Endothelial cell of umbilical vein (primary cell): ENCODE measurements at regions not wholly inside any gene's neighbourhood (a gene's known extent, or its start where the extent isn't known, plus 50 kb on each side); places are given as distances from the start of the nearest gene placed in this dataset.

Experiments
- BruUV-seq: library from RNA; stranded (reverse); fragments of 400-500 nt; replicated peaks from 2 replicates; lab custom pipeline; 2021; lab: Mats Ljungman, UMichigan
- CTCF ChIA-PET: fragments of 300-600, 350-600 bp; sonication (Branson Sonifier 250); formaldehyde crosslinking; loops from one replicate; lab custom pipeline; 2021; ENCODE audit warnings: antibody characterized with exemption, inconsistent platforms; lab: Charles Lee
- POLR2A ChIA-PET: fragments of 300-600, 350-600 bp; sonication (Branson Sonifier 250); formaldehyde crosslinking; loops from one replicate; lab custom pipeline; 2021; ENCODE audit warnings: antibody characterized with exemption, inconsistent platforms; lab: Charles Lee
- DNase-seq: peaks from one replicate; pipeline ENCODE4 v3.0.0-alpha.2; 2011; ENCODE audit warnings: low read depth, low spot score
- FAIRE-seq: peaks from 2 replicates; lab custom pipeline; 2011; peaks lifted over from hg19 to GRCh38; lab: Jason Lieb, UNC
- H2AFZ ChIP-seq: 2 replicates; pipeline ENCODE4 v1.6.0; 2012; ENCODE audit warnings: low read depth, low read length, control low read depth, inconsistent platforms
- H3K27ac ChIP-seq: 2 replicates; pipeline ENCODE4 v1.5.1; 2011; ENCODE audit warnings: low read depth, mild to moderate bottlenecking, control low read depth, low read length, moderate library complexity; ENCODE audit not compliant: insufficient read depth
- H3K27me3 ChIP-seq, 2 experiments: 2 replicates each; pipeline versions ENCODE4 v1.6.0 to v1.6.1; 2011; ENCODE audit warnings: low read length in 2 of 2, mixed read lengths in 1 of 2; ENCODE audit not compliant: control insufficient read depth in 2 of 2, insufficient read depth in 2 of 2
- H3K36me3 ChIP-seq, 2 experiments: 2 replicates in 1 of 2; 3 replicates in 1 of 2; pipeline ENCODE4 v1.5.1; 2011; ENCODE audit warnings: low read length in 2 of 2, mild to moderate bottlenecking in 1 of 2, moderate library complexity in 1 of 2; ENCODE audit not compliant: control insufficient read depth in 2 of 2, insufficient read depth in 2 of 2; ENCODE audit errors: extremely low read depth in 1 of 2
- H3K4me1 ChIP-seq: 3 replicates; pipeline ENCODE4 v1.5.1; 2011; ENCODE audit warnings: mild to moderate bottlenecking, low read length; ENCODE audit not compliant: control insufficient read depth, insufficient read depth; ENCODE audit errors: extremely low read depth
- H3K4me2 ChIP-seq: 2 replicates; pipeline ENCODE4 v1.6.1; 2011; ENCODE audit warnings: low read length, control low read depth, mixed read lengths; ENCODE audit not compliant: insufficient read depth
- H3K4me3 ChIP-seq, 3 experiments: fragments of 200-600 bp in 1 of 3; sonication (generic), shearing (Covaris generic) in 1 of 3; replicated peaks in 1 of 3; 2 replicates each; pipeline ENCODE4 v1.5.1; 2011 to 2016; ENCODE audit warnings: control low read depth in 3 of 3, low read length in 3 of 3, mild to moderate bottlenecking in 2 of 3, inconsistent platforms in 1 of 3, low read depth in 1 of 3, moderate library complexity in 1 of 3; ENCODE audit not compliant: insufficient read depth in 1 of 3
- H3K79me2 ChIP-seq: 2 replicates; pipeline ENCODE4 v1.6.0; 2012; ENCODE audit warnings: low read length, inconsistent platforms; ENCODE audit not compliant: control insufficient read depth, insufficient read depth
- H3K9ac ChIP-seq: replicated peaks from 2 replicates; pipeline ENCODE3; 2011; ENCODE audit warnings: low read length, control low read depth; ENCODE audit not compliant: insufficient read depth; ENCODE audit errors: extremely low read depth
- H3K9me1 ChIP-seq: replicated peaks from 3 replicates; pipeline ENCODE4 v1.6.0; 2011; ENCODE audit warnings: mild to moderate bottlenecking, low read length; ENCODE audit not compliant: control insufficient read depth, insufficient read depth; ENCODE audit errors: extremely low read depth
- H3K9me3 ChIP-seq: replicated peaks from 2 replicates; pipeline ENCODE4 v1.5.1; 2012; ENCODE audit warnings: low read length, inconsistent platforms; ENCODE audit not compliant: control insufficient read depth, insufficient read depth
- H4K20me1 ChIP-seq: replicated peaks from 2 replicates; pipeline ENCODE3; 2011; ENCODE audit warnings: mild to moderate bottlenecking, low read length; ENCODE audit not compliant: control insufficient read depth, insufficient read depth; ENCODE audit errors: extremely low read depth
- EZH2 ChIP-seq: IDR thresholded peaks from 2 replicates; pipeline ENCODE4 v1.6.1; 2012; ENCODE audit warnings: borderline replicate concordance, low read depth, mild to moderate bottlenecking, moderate library complexity, low read length, inconsistent platforms; ENCODE audit not compliant: severe bottlenecking
- FOS ChIP-seq: IDR thresholded peaks from 2 replicates; pipeline ENCODE4 v1.6.1; 2011; ENCODE audit warnings: mild to moderate bottlenecking, low read length, moderate library complexity, borderline replicate concordance; ENCODE audit not compliant: insufficient read depth
- GATA2 ChIP-seq: IDR thresholded peaks from 2 replicates; pipeline ENCODE4 v1.7.0; 2011; ENCODE audit warnings: low read depth, mild to moderate bottlenecking, moderate library complexity, mixed read lengths, low read length; ENCODE audit not compliant: insufficient read length, insufficient read depth
- JUN ChIP-seq: IDR thresholded peaks from 2 replicates; pipeline ENCODE4 v1.6.1; 2011; ENCODE audit warnings: borderline replicate concordance, low read depth; ENCODE audit not compliant: insufficient read length, insufficient read depth
- MYC ChIP-seq: IDR thresholded peaks from one replicate; pipeline ENCODE4 v1.6.1; 2011; ENCODE audit warnings: mild to moderate bottlenecking, low read depth, low read length
- POLR2A ChIP-seq: IDR thresholded peaks from 2 replicates; pipeline ENCODE4 v1.6.1; 2012; ENCODE audit warnings: low read depth, mild to moderate bottlenecking, control low read depth, low read length
- POLR2AphosphoS5 ChIP-seq: IDR thresholded peaks from 2 replicates; pipeline ENCODE4 v1.6.1; 2012; ENCODE audit warnings: low read depth, mild to moderate bottlenecking, control low read depth, low read length, moderate library complexity; ENCODE audit not compliant: insufficient read depth
- dilution Hi-C: fragments of 300-500 bp; cut with MboI; formaldehyde crosslinking; loops from one replicate; pipeline ENCODE4 v1.15.0; 2019; ENCODE audit warnings: low sequenced_read_pairs; ENCODE audit not compliant: extremely low pct_ligation_motif_present
- intact Hi-C: fragments of 100-400 bp; cut with micrococcal nuclease; formaldehyde crosslinking; loops from one replicate; pipeline ENCODE4 v1.10.0; 2022
- TF ChIP-seq, protein P1 (sequence below): IDR thresholded peaks from 2 replicates; pipeline ENCODE4 v1.6.1; 2011; ENCODE audit not compliant: insufficient read depth, insufficient read length
- TF ChIP-seq, protein P2 (sequence below), 2 donors: IDR thresholded peaks; 1 replicate in 1 of 2; 2 replicates in 1 of 2; pipeline ENCODE4 v1.5.1; 2011; ENCODE audit warnings: low read length in 2 of 2, mild to moderate bottlenecking in 2 of 2, moderate library complexity in 2 of 2, control low read depth in 1 of 2, inconsistent platforms in 1 of 2, low read depth in 1 of 2; ENCODE audit not compliant: insufficient read depth in 1 of 2; ENCODE audit errors: extremely low read depth in 1 of 2

DNA sequence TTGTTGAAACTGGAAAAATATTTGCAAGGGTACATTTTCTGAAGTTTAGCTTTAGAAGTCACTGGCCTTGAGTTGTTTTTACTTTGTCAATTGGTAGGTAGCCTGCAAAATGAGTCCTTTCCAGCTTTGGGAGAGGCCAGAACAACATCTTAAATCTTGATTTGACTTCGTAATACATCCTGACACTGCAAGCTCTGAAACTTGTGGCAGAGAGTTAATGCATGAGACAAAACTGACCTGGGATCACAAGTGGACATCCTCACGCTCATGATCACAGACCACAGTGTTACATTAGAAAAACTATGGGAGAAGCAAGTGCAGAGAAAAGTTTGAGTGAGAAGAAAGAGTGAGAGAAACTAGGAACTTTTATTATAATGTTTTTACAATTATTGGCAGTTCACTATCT is 550.9 kb downstream of the USP25 start:
- intact Hi-C loops (no loop called here), dilution Hi-C loops (no loop called here)
- TF ChIP-seq EZH2 (no peak), GATA2 (peak; percentile 7)
- Histone ChIP-seq H4K20me1 (no peaks in the 10 kb centered on the region), H3K79me2 (no peaks in the 10 kb centered on the region), H3K9ac (peak overlapping the region; percentile 27), H3K9me1 (no peaks in the 10 kb centered on the region), H3K36me3 (no peaks in the 10 kb centered on the region), H3K4me1 (peaks cover 26% of the 10 kb centered on the region), H3K4me2 (peak overlapping the region; percentile 77), H3K27me3 (no peaks in the 10 kb centered on the region), H2AFZ (peak overlapping the region; percentile 78), H3K9me3 (no peaks in the 10 kb centered on the region), H3K4me3 (no peak overlapping the region), H3K27ac (peak overlapping the region; percentile 26)
- FAIRE-seq (no peak), DNase-seq (peak; percentile 62)
- CTCF ChIA-PET, result interaction anchor here (0.8 to 1.4 kb wide), 2 partner anchors 11 to 31 kb away, joined by 3 to 5 read pairs; no protein-coding TSS in a partner anchor
- no TSS peak for BruUV-seq
- POLR2A ChIA-PET, result no interaction called here

DNA sequence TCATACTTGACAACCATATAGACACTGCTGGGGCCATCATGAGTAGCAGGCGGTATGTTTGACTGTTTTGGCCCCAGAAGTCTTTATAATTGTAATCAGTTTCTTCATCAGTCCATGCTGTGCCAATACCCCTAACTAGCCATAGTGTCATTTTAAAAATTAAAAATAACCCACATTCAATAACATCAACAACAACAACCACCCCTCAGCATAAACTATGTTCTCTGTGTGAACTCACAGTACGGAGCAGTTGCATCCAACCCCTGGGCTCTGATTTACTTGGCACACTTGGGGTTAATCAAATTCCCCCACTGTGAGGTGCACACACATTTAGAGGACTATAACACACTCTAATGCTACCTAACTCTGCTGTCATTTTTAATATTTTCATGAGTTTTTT is 553.7 kb downstream of the USP25 start:
- ChIA-PET CTCF (no interaction called here), POLR2A (no interaction called here)
- no peaks in the 10 kb centered on the region for H4K20me1 ChIP-seq
- intact Hi-C loops, result no loop called here
- no peaks in the 10 kb centered on the region for H3K9me3 ChIP-seq
- H3K4me1 ChIP-seq, result peaks cover 26% of the 10 kb centered on the region
- no peak for DNase-seq
- no peaks in the 10 kb centered on the region for H3K27me3 ChIP-seq
- H2AFZ ChIP-seq, result no peak overlapping the region
- no peak overlapping the region for H3K9ac ChIP-seq
- no peaks in the 10 kb centered on the region for H3K36me3 ChIP-seq
- no peak overlapping the region for H3K4me3 ChIP-seq
- no TSS peak for BruUV-seq
- TF ChIP-seq, protein P1, sequence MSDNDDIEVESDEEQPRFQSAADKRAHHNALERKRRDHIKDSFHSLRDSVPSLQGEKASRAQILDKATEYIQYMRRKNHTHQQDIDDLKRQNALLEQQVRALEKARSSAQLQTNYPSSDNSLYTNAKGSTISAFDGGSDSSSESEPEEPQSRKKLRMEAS, result no peak
- TF ChIP-seq JUN (no peak), FOS (no peak), MYC (no peak), GATA2 (no peak), POLR2A (no peak), EZH2 (no peak), POLR2AphosphoS5 (no peak)
- TF ChIP-seq, protein P2, sequence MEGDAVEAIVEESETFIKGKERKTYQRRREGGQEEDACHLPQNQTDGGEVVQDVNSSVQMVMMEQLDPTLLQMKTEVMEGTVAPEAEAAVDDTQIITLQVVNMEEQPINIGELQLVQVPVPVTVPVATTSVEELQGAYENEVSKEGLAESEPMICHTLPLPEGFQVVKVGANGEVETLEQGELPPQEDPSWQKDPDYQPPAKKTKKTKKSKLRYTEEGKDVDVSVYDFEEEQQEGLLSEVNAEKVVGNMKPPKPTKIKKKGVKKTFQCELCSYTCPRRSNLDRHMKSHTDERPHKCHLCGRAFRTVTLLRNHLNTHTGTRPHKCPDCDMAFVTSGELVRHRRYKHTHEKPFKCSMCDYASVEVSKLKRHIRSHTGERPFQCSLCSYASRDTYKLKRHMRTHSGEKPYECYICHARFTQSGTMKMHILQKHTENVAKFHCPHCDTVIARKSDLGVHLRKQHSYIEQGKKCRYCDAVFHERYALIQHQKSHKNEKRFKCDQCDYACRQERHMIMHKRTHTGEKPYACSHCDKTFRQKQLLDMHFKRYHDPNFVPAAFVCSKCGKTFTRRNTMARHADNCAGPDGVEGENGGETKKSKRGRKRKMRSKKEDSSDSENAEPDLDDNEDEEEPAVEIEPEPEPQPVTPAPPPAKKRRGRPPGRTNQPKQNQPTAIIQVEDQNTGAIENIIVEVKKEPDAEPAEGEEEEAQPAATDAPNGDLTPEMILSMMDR (IDR thresholded peaks at IDR 0.05; ENCODE audit: extremely low read depth in 1 of 2, insufficient read depth in 1 of 2, low read depth in 1 of 2, low read length in 2 of 2), result no peak
- H3K27ac ChIP-seq, result no peak overlapping the region
- dilution Hi-C loops, result no loop called here
- FAIRE-seq, result no peak
- no peaks in the 10 kb centered on the region for H3K79me2 ChIP-seq
- no peaks in the 10 kb centered on the region for H3K9me1 ChIP-seq
- no peak overlapping the region for H3K4me2 ChIP-seq
